Activated CD8-positive, alpha-beta memory T cell treated with anti-CD3 and anti-CD28 coated beads, Interleukin-2, amount 50 U/mL, for 24 hours (primary cell): ENCODE measurements at regions not wholly inside any gene's neighbourhood (a gene's known extent, or its start where the extent isn't known, plus 50 kb on each side); places are given as distances from the start of the nearest gene placed in this dataset.

Experiments
- DNase-seq: peaks from one replicate; pipeline ENCODE4 v3.0.0-alpha.2; 2020; ENCODE audit errors: extremely low read depth

- DNase-seq, result peak; percentile 25
Observed at GRCh38 chr6:25223490-25223991, 55.6 kb upstream of the CARMIL1 start.

- no peak for DNase-seq
Observed at GRCh38 chr6:25224242-25224641, 54.9 kb upstream of the CARMIL1 start.

- DNase-seq, result no peak
Observed at GRCh38 chr6:25227854-25228253, 51.3 kb upstream of the CARMIL1 start.
